GM18858 (cell line): ENCODE measurements at regions not wholly inside any gene's neighbourhood (a gene's known extent, or its start where the extent isn't known, plus 50 kb on each side); places are given as distances from the start of the nearest gene placed in this dataset.
"Not testable (repeated sequence)": the region's sequence is repeated elsewhere in the genome, so short reads cannot be mapped to it uniquely, and the experiment has no call there.

ENCODE experiments used
- ATAC-seq: cut with Tn5 transposase; IDR thresholded peaks from one replicate; pipeline ENCODE4 v1.9.1; 2021; ENCODE audit not compliant: unreplicated experiment

GRCh38 chr11:90510839-90511238, 288.0 kb upstream of the CHORDC1 start:
- no peak for ATAC-seq

- ATAC-seq, result no peak
Measured at GRCh38 chr11:90500922-90501568, 278.2 kb upstream of the CHORDC1 start.

GRCh38 chr11:90496722-90497121, 273.9 kb upstream of the CHORDC1 start:
- no peak for ATAC-seq

- no peak for ATAC-seq
Measured at GRCh38 chr11:90493379-90493778, 270.5 kb upstream of the CHORDC1 start.

- ATAC-seq, result no peak
Measured at GRCh38 chr11:90491466-90491865, 268.6 kb upstream of the CHORDC1 start.

- peak; percentile 74 for ATAC-seq
Measured at GRCh38 chr11:90476442-90477007, 253.7 kb upstream of the CHORDC1 start.

- no peak for ATAC-seq
Measured at GRCh38 chr11:90468923-90469322, 246.1 kb upstream of the CHORDC1 start.

GRCh38 chr11:90465553-90465952, 242.7 kb upstream of the CHORDC1 start:
- ATAC-seq, result no peak

- not testable (repeated sequence) for ATAC-seq
Measured at GRCh38 chr11:90455347-90455920, 232.6 kb upstream of the CHORDC1 start.

GRCh38 chr11:90453525-90453924, 230.7 kb upstream of the CHORDC1 start:
- no peak for ATAC-seq

GRCh38 chr11:90449606-90450005, 226.8 kb upstream of the CHORDC1 start:
- no peak for ATAC-seq

GRCh38 chr11:90448256-90448655, 225.4 kb upstream of the CHORDC1 start:
- no peak for ATAC-seq

- no peak for ATAC-seq
Measured at GRCh38 chr11:90447618-90448017, 224.8 kb upstream of the CHORDC1 start.

GRCh38 chr11:90446207-90446606, 223.4 kb upstream of the CHORDC1 start:
- ATAC-seq, result no peak

GRCh38 chr11:90438069-90438468, 215.2 kb upstream of the CHORDC1 start:
- ATAC-seq, result no peak

- no peak for ATAC-seq
Measured at GRCh38 chr11:90434858-90435257, 212.0 kb upstream of the CHORDC1 start.

- ATAC-seq, result no peak
Measured at GRCh38 chr11:90428836-90429235, 206.0 kb upstream of the CHORDC1 start.

GRCh38 chr11:90426442-90426841, 203.6 kb upstream of the CHORDC1 start:
- no peak for ATAC-seq

GRCh38 chr11:90423378-90423777, 200.5 kb upstream of the CHORDC1 start:
- ATAC-seq, result no peak

GRCh38 chr11:90422787-90423186, 199.9 kb upstream of the CHORDC1 start:
- ATAC-seq, result not testable (repeated sequence)

GRCh38 chr11:90414221-90414620, 191.4 kb upstream of the CHORDC1 start:
- no peak for ATAC-seq

GRCh38 chr11:90407350-90407749, 184.5 kb upstream of the CHORDC1 start:
- no peak for ATAC-seq

- no peak for ATAC-seq
Measured at GRCh38 chr11:90392692-90393091, 169.8 kb upstream of the CHORDC1 start.
